Adrenal gland (tissue), 9 donors: ENCODE measurements at regions not wholly inside any gene's neighbourhood (a gene's known extent, or its start where the extent isn't known, plus 50 kb on each side); places are given as distances from the start of the nearest gene placed in this dataset.

Experiments used
- DNase-seq, 7 donors: peaks; one replicate each; pipeline ENCODE4 v3.0.0-alpha.2; 2019 to 2020
- H3K27ac ChIP-seq, 5 donors: fragments of 200-600 bp; sonication (generic) in 4 of 5; 1 replicate in 3 of 5; 2 replicates in 2 of 5; pipeline versions ENCODE4 v1.5.1 to v1.8.0; 2016 to 2020; ENCODE audit warnings: mild to moderate bottlenecking in 1 of 5
- H3K27me3 ChIP-seq: fragments of 200-600 bp; 2 replicates; pipeline ENCODE4 v1.8.0; 2021
- H3K36me3 ChIP-seq, 2 donors: fragments of 200-600 bp; replicated peaks in 1 of 2; 1 replicate in 1 of 2; 2 replicates in 1 of 2; pipeline versions ENCODE4 v1.5.1 to v1.8.0; 2018 to 2022
- H3K4me1 ChIP-seq, 2 donors: fragments of 200-600 bp; replicated peaks in 1 of 2; 1 replicate in 1 of 2; 2 replicates in 1 of 2; pipeline versions ENCODE4 v1.5.1 to v1.8.0; 2018 to 2021
- H3K4me3 ChIP-seq, 4 donors: fragments of 200-600 bp; sonication (generic) in 3 of 4; one replicate each; pipeline ENCODE4 v1.5.1; 2016 to 2018
- H3K9me3 ChIP-seq, 3 donors: fragments of 200-600 bp; sonication (generic) in 1 of 3; replicated peaks in 1 of 3; 1 replicate in 2 of 3; 2 replicates in 1 of 3; pipeline versions ENCODE4 v1.5.1 to v1.8.0; 2016 to 2021
- CTCF ChIP-seq, 6 experiments: fragments of 450-650 bp in 4 of 6; fragments of 200-600 bp in 2 of 6; sonication (generic) in 1 of 6; IDR thresholded peaks; 1 replicate in 5 of 6; 2 replicates in 1 of 6; pipeline versions ENCODE4 v1.5.1 to v1.8.0; 2016 to 2021; ENCODE audit warnings: antibody characterized with exemption in 6 of 6, mild to moderate bottlenecking in 2 of 6, moderate library complexity in 1 of 6
- POLR2A ChIP-seq, 2 donors: fragments of 450-650 bp; IDR thresholded peaks; one replicate each; pipeline ENCODE4 v1.6.1; 2017; ENCODE audit warnings: antibody characterized with exemption in 2 of 2, mild to moderate bottlenecking in 2 of 2, moderate library complexity in 1 of 2
- WGBS, 4 donors: extraction: QIAGEN DNeasy Blood & Tissue Kit in 2 of 4; methylation state at CpG; one replicate each; pipeline versions ENCODE4 v1.1.5 to v1.1.7; 2013 to 2017; 5-methylcytosine and 5-hydroxymethylcytosine counted together
- intact Hi-C, 2 donors: fragments of 100-400 bp; cut with DNase I; formaldehyde crosslinking; loops; one replicate each; pipeline versions ENCODE4 v1.14.1 to v1.15.0; 2022 to 2023
- donor health status: healthy with polysubstance abuse.
- donor health status: Bipolar disorder and iron deficiency.
- donor health status: DM: yes; HTN: yes; CAD: no.
- donor health status: DM: no; HTN: no; CAD: no.
- donor health status: DM: no; HTN: no; CAD: no.

- H3K4me3 ChIP-seq = no peak overlapping the region
- intact Hi-C loops = no loop called here
- TF ChIP-seq CTCF (IDR thresholded peaks at IDR 0.05) (no peak), POLR2A (IDR thresholded peaks at IDR 0.05) (no peak)
- H3K27me3 ChIP-seq = no peaks in the 10 kb centered on the region
- 30 to 38% (median 33%) methylated on average over 5 of the region's 5 CpGs for WGBS, 4 donors
- peak in 4 of 7 donors; percentile 23 to 42 (median 33) for DNase-seq
- peaks cover 11 to 15% of the 10 kb centered on the region in 2 donors for H3K4me1 ChIP-seq
- no peaks in the 10 kb centered on the region for H3K9me3 ChIP-seq
- peak overlapping the region in 3 of 5 donors; percentile 17 to 61 (median 40) for H3K27ac ChIP-seq
- H3K36me3 ChIP-seq = no peaks in the 10 kb centered on the region
These were observed 107.8 kb upstream of the PHYHIPL start for GRCh38 chr10:59068581-59069191.

GRCh38 chr10:59072038-59072437 is 104.4 kb upstream of the PHYHIPL start:
- intact Hi-C loops = no loop called here
- no peaks in the 10 kb centered on the region for H3K9me3 ChIP-seq
- no peak for DNase-seq
- H3K4me1 ChIP-seq = peaks cover 11 to 15% of the 10 kb centered on the region in 2 donors
- H3K4me3 ChIP-seq = no peak overlapping the region
- 94 to 100% (median 97%) methylated on average over 1 of the region's 1 CpG for WGBS, 4 donors
- no peaks in the 10 kb centered on the region for H3K27me3 ChIP-seq
- TF ChIP-seq CTCF (IDR thresholded peaks at IDR 0.05) (no peak), POLR2A (IDR thresholded peaks at IDR 0.05) (no peak)
- H3K36me3 ChIP-seq = no peaks in the 10 kb centered on the region
- no peak overlapping the region for H3K27ac ChIP-seq

GRCh38 chr10:59073456-59074053 is 102.9 kb upstream of the PHYHIPL start:
- no peak for DNase-seq
- no peaks in the 10 kb centered on the region for H3K9me3 ChIP-seq
- 86 to 92% (median 87%) methylated on average over 1 of the region's 1 CpG for WGBS, 4 donors
- no peak overlapping the region for H3K27ac ChIP-seq
- H3K27me3 ChIP-seq = no peaks in the 10 kb centered on the region
- no peaks in the 10 kb centered on the region for H3K36me3 ChIP-seq
- peaks cover 6 to 8% of the 10 kb centered on the region in 2 donors for H3K4me1 ChIP-seq
- H3K4me3 ChIP-seq = no peak overlapping the region
- TF ChIP-seq POLR2A (IDR thresholded peaks at IDR 0.05) (no peak), CTCF (IDR thresholded peaks at IDR 0.05) (no peak)
- intact Hi-C loops = no loop called here

GRCh38 chr10:59075576-59075975 is 100.9 kb upstream of the PHYHIPL start:
- Histone ChIP-seq H3K4me1 (peaks cover 17 to 21% of the 10 kb centered on the region in 2 donors), H3K27me3 (no peaks in the 10 kb centered on the region), H3K36me3 (no peaks in the 10 kb centered on the region), H3K4me3 (no peak overlapping the region), H3K27ac (no peak overlapping the region), H3K9me3 (no peaks in the 10 kb centered on the region)
- no peak for DNase-seq
- intact Hi-C loops = no loop called here
- 95 to 100% (median 96%) methylated on average over 1 of the region's 1 CpG for WGBS, 4 donors
- TF ChIP-seq POLR2A (IDR thresholded peaks at IDR 0.05) (no peak), CTCF (IDR thresholded peaks at IDR 0.05) (no peak)
